ENCODE measurements at regions not wholly inside any gene's neighbourhood (a gene's known extent, or its start where the extent isn't known, plus 50 kb on each side); places are given as distances from the start of the nearest gene placed in this dataset.

GRCh38 chr9:88772575-88772974 is 218.7 kb upstream of the S1PR3 start:
- DNase-seq: no peak

- DNase-seq: no peak
Measured at GRCh38 chr9:88773126-88773525, 218.1 kb upstream of the S1PR3 start.

GRCh38 chr9:88773627-88774244 is 217.5 kb upstream of the S1PR3 start:
- DNase-seq: peak; percentile 28

- DNase-seq: no peak
Measured at GRCh38 chr9:88775037-88775471, 216.2 kb upstream of the S1PR3 start.

- no peak for DNase-seq
Measured at GRCh38 chr9:88775559-88775958, 215.7 kb upstream of the S1PR3 start.

GRCh38 chr9:88775966-88776365 is 215.3 kb upstream of the S1PR3 start:
- DNase-seq: no peak

- no peak for DNase-seq
Measured at GRCh38 chr9:88776717-88777497, 214.4 kb upstream of the S1PR3 start.

GRCh38 chr9:88777498-88778312 is 213.6 kb upstream of the S1PR3 start:
- peak; percentile 57 for DNase-seq

GRCh38 chr9:88781628-88782391 is 209.5 kb upstream of the S1PR3 start:
- DNase-seq: peak; percentile 50

GRCh38 chr9:88782931-88783710 is 208.1 kb upstream of the S1PR3 start:
- no peak for DNase-seq

GRCh38 chr9:88783711-88784083 is 207.6 kb upstream of the S1PR3 start:
- peak; percentile 12 for DNase-seq

GRCh38 chr9:88784960-88785359 is 206.3 kb upstream of the S1PR3 start:
- DNase-seq: no peak

- DNase-seq: no peak
Measured at GRCh38 chr9:88786291-88787079, 204.8 kb upstream of the S1PR3 start.

- peak; percentile 83 for DNase-seq
Measured at GRCh38 chr9:88789785-88790184, 201.5 kb upstream of the S1PR3 start.

- peak; percentile 92 for DNase-seq
Measured at GRCh38 chr9:88791105-88791805, 200.0 kb upstream of the S1PR3 start.

GRCh38 chr9:88792502-88792901 is 198.8 kb upstream of the S1PR3 start:
- DNase-seq: no peak

- no peak for DNase-seq
Measured at GRCh38 chr9:88794100-88794499, 197.2 kb upstream of the S1PR3 start.

GRCh38 chr9:88796947-88797346 is 194.3 kb upstream of the S1PR3 start:
- DNase-seq: no peak

- no peak for DNase-seq
Measured at GRCh38 chr9:88798476-88798875, 192.8 kb upstream of the S1PR3 start.

GRCh38 chr9:88799541-88800328 is 191.5 kb upstream of the S1PR3 start:
- no peak for DNase-seq
